Trophoblast cell (in vitro differentiated cells and primary cell): ENCODE measurements at regions not wholly inside any gene's neighbourhood (a gene's known extent, or its start where the extent isn't known, plus 50 kb on each side); places are given as distances from the start of the nearest gene placed in this dataset.

Source experiments
- DNase-seq, 2 donors: peaks; one replicate each; pipeline ENCODE4 v3.0.0-alpha.2; 2016
- H2AFZ ChIP-seq: 2 replicates; pipeline ENCODE4 v1.6.1; 2013; ENCODE audit warnings: low read length, moderate library complexity, mild to moderate bottlenecking; ENCODE audit not compliant: insufficient read depth, poor library complexity
- H2AK5ac ChIP-seq: 2 replicates; pipeline ENCODE4 v1.6.1; 2013; ENCODE audit warnings: mild to moderate bottlenecking, low read length
- H2BK120ac ChIP-seq: 2 replicates; pipeline ENCODE4 v1.6.1; 2013; ENCODE audit warnings: low read length, mild to moderate bottlenecking, moderate library complexity; ENCODE audit not compliant: insufficient read depth, poor library complexity
- H2BK12ac ChIP-seq: 2 replicates; pipeline ENCODE4 v1.6.1; 2013; ENCODE audit warnings: mild to moderate bottlenecking, low read length, moderate library complexity
- H2BK5ac ChIP-seq: 2 replicates; pipeline ENCODE4 v1.6.1; 2013; ENCODE audit warnings: low read length, low read depth, moderate library complexity, mild to moderate bottlenecking; ENCODE audit not compliant: poor library complexity
- H3K14ac ChIP-seq: 2 replicates; pipeline ENCODE4 v1.6.1; 2013; ENCODE audit warnings: mild to moderate bottlenecking, low read length
- H3K18ac ChIP-seq: 2 replicates; pipeline ENCODE4 v1.6.1; 2013; ENCODE audit warnings: mild to moderate bottlenecking, low read length
- H3K23ac ChIP-seq: 2 replicates; pipeline ENCODE4 v1.6.1; 2013; ENCODE audit warnings: low read length
- H3K27ac ChIP-seq: 2 replicates; pipeline ENCODE4 v1.5.1; 2013; ENCODE audit warnings: low read depth, mild to moderate bottlenecking, inconsistent platforms, low read length, moderate library complexity
- H3K27me3 ChIP-seq: 2 replicates; pipeline ENCODE4 v1.6.1; 2013; ENCODE audit warnings: inconsistent platforms, mild to moderate bottlenecking, low read length, moderate library complexity; ENCODE audit not compliant: insufficient read depth
- H3K36me3 ChIP-seq, 2 experiments: 1 replicate in 1 of 2; 2 replicates in 1 of 2; pipeline ENCODE4 v1.6.1; 2013; ENCODE audit warnings: low read length in 2 of 2, mild to moderate bottlenecking in 2 of 2, moderate library complexity in 1 of 2; ENCODE audit not compliant: insufficient read depth in 2 of 2, control insufficient read depth in 1 of 2
- H3K4ac ChIP-seq: 2 replicates; pipeline ENCODE4 v1.6.1; 2013; ENCODE audit warnings: low read depth, mild to moderate bottlenecking, low read length, moderate library complexity
- H3K4me1 ChIP-seq, 2 experiments: 1 replicate in 1 of 2; 2 replicates in 1 of 2; pipeline ENCODE4 v1.6.1; 2013; ENCODE audit warnings: low read length in 2 of 2, mild to moderate bottlenecking in 2 of 2, moderate library complexity in 1 of 2; ENCODE audit not compliant: insufficient read depth in 2 of 2, control insufficient read depth in 1 of 2
- H3K4me2 ChIP-seq: 2 replicates; pipeline ENCODE4 v1.6.1; 2013; ENCODE audit warnings: inconsistent platforms, mild to moderate bottlenecking, low read length, moderate library complexity
- H3K4me3 ChIP-seq: 2 replicates; pipeline ENCODE4 v1.5.1; 2013; ENCODE audit warnings: mild to moderate bottlenecking, low read depth, low read length, inconsistent platforms
- H3K79me1 ChIP-seq: one replicate; pipeline ENCODE4 v1.6.1; 2013; ENCODE audit warnings: low read length
- H3K79me2 ChIP-seq: 2 replicates; pipeline ENCODE4 v1.6.1; 2013; ENCODE audit warnings: low read length, mild to moderate bottlenecking; ENCODE audit not compliant: control insufficient read depth, insufficient read depth, poor library complexity
- H3K9ac ChIP-seq: 2 replicates; pipeline ENCODE4 v1.6.1; 2013; ENCODE audit warnings: mild to moderate bottlenecking, low read length
- H3K9me3 ChIP-seq: 2 replicates; pipeline ENCODE4 v1.6.1; 2013; ENCODE audit warnings: low read depth, mild to moderate bottlenecking, control low read depth, inconsistent platforms, low read length; ENCODE audit not compliant: insufficient read depth
- H4K12ac ChIP-seq: 2 replicates; pipeline ENCODE4 v1.6.1; 2013; ENCODE audit warnings: low read depth, mild to moderate bottlenecking, low read length, moderate library complexity
- H4K8ac ChIP-seq: 2 replicates; pipeline ENCODE4 v1.6.1; 2013; ENCODE audit warnings: low read depth, mild to moderate bottlenecking, low read length, moderate library complexity
- H4K91ac ChIP-seq: one replicate; pipeline ENCODE4 v1.6.1; 2013; ENCODE audit warnings: low read depth, mild to moderate bottlenecking, low read length, moderate library complexity
- WGBS: extraction: QIAGEN DNeasy Blood & Tissue Kit; methylation state at CpG from one replicate; pipeline ENCODE4 v1.1.7; 2013; ENCODE audit warnings: missing lambda C conversion rate; ENCODE audit not compliant: insufficient read length, insufficient coverage; ENCODE audit errors: extremely low coverage; 5-methylcytosine and 5-hydroxymethylcytosine counted together

- H3K4me3 ChIP-seq, result no peak overlapping the region
- H3K4ac ChIP-seq, result no peak overlapping the region
- no peak overlapping the region for H4K8ac ChIP-seq
- no peak overlapping the region for H3K27ac ChIP-seq
- no peak overlapping the region for H2BK12ac ChIP-seq
- no peak for DNase-seq
- peaks cover 4% of the 10 kb centered on the region for H3K9me3 ChIP-seq
- no peak overlapping the region for H2BK5ac ChIP-seq
- H3K14ac ChIP-seq, result no peak overlapping the region
- H3K9ac ChIP-seq, result no peak overlapping the region
- no peaks in the 10 kb centered on the region for H3K36me3 ChIP-seq
- H3K4me2 ChIP-seq, result no peak overlapping the region
- no peaks in the 10 kb centered on the region for H3K27me3 ChIP-seq
- H3K79me2 ChIP-seq, result no peaks in the 10 kb centered on the region
- no peak overlapping the region for H2AFZ ChIP-seq
- H3K18ac ChIP-seq, result no peak overlapping the region
- no peak overlapping the region for H4K12ac ChIP-seq
- H4K91ac ChIP-seq, result no peak overlapping the region
- no peaks in the 10 kb centered on the region for H3K4me1 ChIP-seq
- no peak overlapping the region for H2BK120ac ChIP-seq
- H3K23ac ChIP-seq, result no peak overlapping the region
- no peak overlapping the region for H2AK5ac ChIP-seq
- H3K79me1 ChIP-seq, result no peaks in the 10 kb centered on the region
Observed at GRCh38 chr5:124511791-124512190, 234.6 kb downstream of the ZNF608 start.

- no peak overlapping the region for H4K12ac ChIP-seq
- no peak overlapping the region for H3K27ac ChIP-seq
- no peak overlapping the region for H3K4me2 ChIP-seq
- no peak overlapping the region for H3K4me3 ChIP-seq
- H3K23ac ChIP-seq, result no peak overlapping the region
- peaks cover 2 to 9% of the 10 kb centered on the region in 2 experiments for H3K4me1 ChIP-seq
- H4K8ac ChIP-seq, result no peak overlapping the region
- no peaks in the 10 kb centered on the region for H3K27me3 ChIP-seq
- H2BK12ac ChIP-seq, result no peak overlapping the region
- no peak overlapping the region for H2BK5ac ChIP-seq
- no peak overlapping the region for H2AFZ ChIP-seq
- H3K9ac ChIP-seq, result no peak overlapping the region
- H3K79me1 ChIP-seq, result no peaks in the 10 kb centered on the region
- H3K18ac ChIP-seq, result no peak overlapping the region
- no peaks in the 10 kb centered on the region for H3K36me3 ChIP-seq
- no peak overlapping the region for H2AK5ac ChIP-seq
- no peak for DNase-seq
- no CpG with 5 or more reads among the region's 2 CpGs for WGBS
- no peak overlapping the region for H3K4ac ChIP-seq
- no peak overlapping the region for H4K91ac ChIP-seq
- no peak overlapping the region for H2BK120ac ChIP-seq
- no peaks in the 10 kb centered on the region for H3K79me2 ChIP-seq
- peaks cover 4% of the 10 kb centered on the region for H3K9me3 ChIP-seq
- H3K14ac ChIP-seq, result no peak overlapping the region
Observed at GRCh38 chr5:124507688-124508087, 238.8 kb downstream of the ZNF608 start.

GRCh38 chr5:124504081-124504916 lies 242.1 kb downstream of the ZNF608 start:
- Histone ChIP-seq H4K91ac (no peak overlapping the region), H3K27ac (no peak overlapping the region), H3K14ac (no peak overlapping the region), H3K4me3 (no peak overlapping the region), H3K4me2 (no peak overlapping the region), H2BK5ac (no peak overlapping the region), H2BK12ac (no peak overlapping the region), H3K4ac (no peak overlapping the region), H2AK5ac (no peak overlapping the region), H4K8ac (no peak overlapping the region), H3K79me1 (no peaks in the 10 kb centered on the region), H3K27me3 (no peaks in the 10 kb centered on the region), H3K4me1 (peaks cover 2 to 9% of the 10 kb centered on the region in 2 experiments), H4K12ac (no peak overlapping the region), H3K18ac (no peak overlapping the region), H3K23ac (no peak overlapping the region), H3K36me3 (no peaks in the 10 kb centered on the region), H3K79me2 (no peaks in the 10 kb centered on the region), H3K9ac (peak overlapping the region; percentile 58), H2AFZ (no peak overlapping the region), H2BK120ac (no peak overlapping the region), H3K9me3 (no peaks in the 10 kb centered on the region)
- peak; percentile 4 to 71 for DNase-seq
- WGBS, result no CpG with 5 or more reads among the region's 4 CpGs

- no peak overlapping the region for H2BK12ac ChIP-seq
- no peak overlapping the region for H3K4ac ChIP-seq
- no peak for DNase-seq
- H3K27ac ChIP-seq, result no peak overlapping the region
- no peaks in the 10 kb centered on the region for H3K79me2 ChIP-seq
- H2BK120ac ChIP-seq, result no peak overlapping the region
- H4K8ac ChIP-seq, result no peak overlapping the region
- WGBS, result no CpG with 5 or more reads among the region's 5 CpGs
- H3K4me1 ChIP-seq, result peaks cover 2 to 9% of the 10 kb centered on the region in 2 experiments
- H4K12ac ChIP-seq, result no peak overlapping the region
- H3K9me3 ChIP-seq, result no peaks in the 10 kb centered on the region
- no peak overlapping the region for H3K4me3 ChIP-seq
- no peak overlapping the region for H3K18ac ChIP-seq
- no peaks in the 10 kb centered on the region for H3K79me1 ChIP-seq
- no peaks in the 10 kb centered on the region for H3K27me3 ChIP-seq
- no peak overlapping the region for H4K91ac ChIP-seq
- H3K36me3 ChIP-seq, result no peaks in the 10 kb centered on the region
- no peak overlapping the region for H3K14ac ChIP-seq
- no peak overlapping the region for H3K23ac ChIP-seq
- no peak overlapping the region for H2AK5ac ChIP-seq
- no peak overlapping the region for H2AFZ ChIP-seq
- H3K9ac ChIP-seq, result no peak overlapping the region
- H2BK5ac ChIP-seq, result no peak overlapping the region
- no peak overlapping the region for H3K4me2 ChIP-seq
Observed at GRCh38 chr5:124502551-124502950, 243.9 kb downstream of the ZNF608 start.
